ENCODE measurements at regions not wholly inside any gene's neighbourhood (a gene's known extent, or its start where the extent isn't known, plus 50 kb on each side); places are given as distances from the start of the nearest gene placed in this dataset.

DNA sequence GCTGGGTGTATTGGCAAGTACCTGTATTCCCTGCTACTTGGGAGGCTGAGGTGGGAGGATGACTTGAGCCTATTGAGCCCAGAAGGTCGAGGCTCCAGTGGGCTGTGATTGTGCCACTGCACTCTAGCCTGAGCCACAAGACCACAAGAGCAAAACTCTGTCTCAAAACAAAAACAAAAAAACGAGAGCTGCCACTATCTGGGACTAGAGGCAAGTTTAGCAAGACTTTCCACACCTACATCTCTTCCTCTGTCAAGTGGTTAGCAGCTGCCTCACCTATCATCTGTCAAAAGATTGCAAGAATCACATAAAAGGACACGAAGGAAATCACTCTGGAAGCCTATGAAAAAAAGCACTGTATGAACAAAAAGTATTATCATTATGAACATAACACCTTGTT, 55.2 kb upstream of the RIOK3 start:
- Histone ChIP-seq H3K4me1 (no peaks in the 10 kb centered on the region), H3K27ac (no peak overlapping the region), H3K27me3 (no peaks in the 10 kb centered on the region), H3K36me3 (no peaks in the 10 kb centered on the region), H3K9me3 (no peaks in the 10 kb centered on the region), H3K4me3 (no peak overlapping the region)
- no peak for DNase-seq
- intact Hi-C loops (cut with DNase I; ENCODE audit: low total_unique reads): no loop called here
- no peak for TF ChIP-seq POLR2A (IDR thresholded peaks at IDR 0.05)
- TF ChIP-seq, protein P1, sequence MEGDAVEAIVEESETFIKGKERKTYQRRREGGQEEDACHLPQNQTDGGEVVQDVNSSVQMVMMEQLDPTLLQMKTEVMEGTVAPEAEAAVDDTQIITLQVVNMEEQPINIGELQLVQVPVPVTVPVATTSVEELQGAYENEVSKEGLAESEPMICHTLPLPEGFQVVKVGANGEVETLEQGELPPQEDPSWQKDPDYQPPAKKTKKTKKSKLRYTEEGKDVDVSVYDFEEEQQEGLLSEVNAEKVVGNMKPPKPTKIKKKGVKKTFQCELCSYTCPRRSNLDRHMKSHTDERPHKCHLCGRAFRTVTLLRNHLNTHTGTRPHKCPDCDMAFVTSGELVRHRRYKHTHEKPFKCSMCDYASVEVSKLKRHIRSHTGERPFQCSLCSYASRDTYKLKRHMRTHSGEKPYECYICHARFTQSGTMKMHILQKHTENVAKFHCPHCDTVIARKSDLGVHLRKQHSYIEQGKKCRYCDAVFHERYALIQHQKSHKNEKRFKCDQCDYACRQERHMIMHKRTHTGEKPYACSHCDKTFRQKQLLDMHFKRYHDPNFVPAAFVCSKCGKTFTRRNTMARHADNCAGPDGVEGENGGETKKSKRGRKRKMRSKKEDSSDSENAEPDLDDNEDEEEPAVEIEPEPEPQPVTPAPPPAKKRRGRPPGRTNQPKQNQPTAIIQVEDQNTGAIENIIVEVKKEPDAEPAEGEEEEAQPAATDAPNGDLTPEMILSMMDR (IDR thresholded peaks at IDR 0.05): no peak

DNA sequence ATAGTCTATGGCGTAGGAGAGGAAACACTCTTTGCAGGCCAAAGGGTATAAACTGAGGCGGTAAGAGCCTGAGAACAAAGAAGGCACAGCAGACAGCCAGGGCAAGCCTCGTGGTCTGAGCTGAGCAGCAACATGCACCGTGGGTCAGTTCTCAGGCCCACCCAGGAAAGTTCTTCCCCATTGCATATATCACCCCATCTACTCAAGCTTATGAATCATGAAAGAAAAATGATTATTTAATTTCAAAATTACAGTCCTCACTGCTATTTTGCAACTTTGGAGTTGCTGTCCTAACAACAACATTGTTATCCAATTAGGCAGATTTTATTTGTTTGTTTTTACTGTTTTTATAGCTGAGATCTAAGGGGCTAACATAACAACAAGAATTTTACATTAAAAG, 54.7 kb upstream of the RIOK3 start:
- Histone ChIP-seq H3K4me3 (no peak overlapping the region), H3K27ac (no peak overlapping the region), H3K27me3 (no peaks in the 10 kb centered on the region), H3K9me3 (no peaks in the 10 kb centered on the region), H3K4me1 (no peaks in the 10 kb centered on the region), H3K36me3 (no peaks in the 10 kb centered on the region)
- no peak for TF ChIP-seq POLR2A (IDR thresholded peaks at IDR 0.05)
- TF ChIP-seq, protein P1 (IDR thresholded peaks at IDR 0.05): no peak
- DNase-seq: no peak
- intact Hi-C loops (cut with DNase I; ENCODE audit: low total_unique reads): no loop called here

DNA sequence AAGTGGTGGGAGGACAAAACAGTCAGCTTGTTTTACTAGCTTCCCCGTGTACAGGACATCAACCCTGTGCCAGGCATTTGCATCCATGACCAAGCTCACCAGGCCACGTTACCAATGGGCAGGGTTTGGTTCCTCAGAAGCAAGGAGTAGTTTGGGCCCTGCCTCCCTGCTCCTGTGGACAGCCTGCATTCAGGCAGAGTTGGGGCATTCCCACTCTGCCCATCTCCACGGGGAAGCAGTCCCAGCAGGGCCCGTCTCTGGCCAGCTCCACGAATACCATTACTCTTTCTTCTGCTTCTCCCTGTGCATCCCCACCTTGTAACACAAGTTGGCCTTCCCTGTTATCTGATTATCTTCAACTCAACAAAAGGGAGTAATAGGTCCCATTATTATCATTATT, 54.0 kb upstream of the RIOK3 start:
- Histone ChIP-seq H3K9me3 (no peaks in the 10 kb centered on the region), H3K27ac (no peak overlapping the region), H3K4me3 (no peak overlapping the region), H3K4me1 (no peaks in the 10 kb centered on the region), H3K36me3 (no peaks in the 10 kb centered on the region), H3K27me3 (no peaks in the 10 kb centered on the region)
- TF ChIP-seq POLR2A (IDR thresholded peaks at IDR 0.05): no peak
- TF ChIP-seq, protein P1 (IDR thresholded peaks at IDR 0.05): no peak
- intact Hi-C loops (cut with DNase I; ENCODE audit: low total_unique reads): no loop called here
- DNase-seq: no peak

DNA sequence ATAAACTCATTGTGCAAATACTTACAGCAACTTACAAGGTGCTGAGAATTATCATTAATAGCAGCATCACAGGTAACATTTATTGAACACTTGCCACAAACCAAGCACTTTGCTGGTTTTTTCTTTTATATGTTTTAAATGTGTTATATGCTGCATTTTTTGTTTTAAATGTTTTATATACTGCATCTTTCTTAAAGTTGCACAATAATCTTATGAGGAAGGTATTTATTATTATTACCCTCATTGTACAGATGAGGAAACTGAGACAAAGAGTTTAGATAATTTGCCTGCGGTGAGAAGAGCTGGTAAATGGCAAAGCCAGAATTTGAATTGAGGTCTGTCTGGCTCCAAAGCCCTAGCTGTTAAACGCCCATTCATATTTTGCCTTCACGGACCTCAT, 52.2 kb upstream of the RIOK3 start:
- TF ChIP-seq, protein P1 (IDR thresholded peaks at IDR 0.05): no peak
- no peak for TF ChIP-seq POLR2A (IDR thresholded peaks at IDR 0.05)
- intact Hi-C loops (cut with DNase I; ENCODE audit: low total_unique reads): no loop called here
- Histone ChIP-seq H3K4me3 (no peak overlapping the region), H3K27me3 (no peaks in the 10 kb centered on the region), H3K27ac (no peak overlapping the region), H3K36me3 (no peaks in the 10 kb centered on the region), H3K9me3 (no peaks in the 10 kb centered on the region), H3K4me1 (no peaks in the 10 kb centered on the region)
- DNase-seq: no peak

DNA sequence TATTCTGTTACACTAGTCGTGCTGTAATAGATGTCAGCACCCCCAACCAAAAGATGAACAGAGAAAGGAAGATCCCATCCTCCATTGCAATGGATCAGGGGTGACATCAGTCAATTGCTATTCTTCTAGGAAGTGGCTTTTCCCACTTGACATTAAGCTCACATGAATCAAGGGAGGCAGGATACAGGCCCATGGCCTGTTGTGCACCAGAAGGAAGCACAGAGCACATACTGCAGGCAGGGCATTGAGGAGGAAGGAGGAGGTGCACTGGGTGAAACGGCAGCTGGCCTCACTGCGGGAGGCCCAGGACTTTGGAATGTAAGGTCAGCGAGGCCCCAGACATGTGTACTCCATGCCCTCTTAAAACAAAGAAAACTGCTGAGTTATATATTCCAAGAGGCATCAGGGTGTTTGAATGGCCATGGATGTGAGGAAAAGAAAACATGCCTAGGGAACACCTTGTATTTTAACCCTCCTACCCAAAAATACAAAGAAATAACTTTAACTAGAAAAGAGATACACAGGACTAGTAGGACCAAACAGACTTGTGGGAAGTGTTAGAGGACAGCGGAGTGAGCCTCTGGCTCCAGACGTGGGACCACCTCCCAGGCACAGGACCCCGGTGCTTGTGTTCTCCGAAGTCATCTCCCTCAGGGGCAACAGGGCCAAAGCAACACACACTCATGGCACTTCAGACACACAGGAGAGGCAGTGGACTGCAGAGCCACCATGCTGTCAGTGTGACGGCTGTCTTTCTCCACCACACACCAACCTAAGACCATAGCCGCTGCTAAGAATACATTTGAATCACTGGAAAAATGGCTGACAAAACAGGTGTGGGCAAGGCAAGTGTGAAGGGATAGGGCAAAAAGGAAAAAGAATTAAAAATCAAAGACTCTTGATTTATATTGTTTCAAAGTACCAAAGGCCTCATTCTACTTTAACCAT, 51.4 kb upstream of the RIOK3 start:
- no peaks in the 10 kb centered on the region for H3K4me1 ChIP-seq
- TF ChIP-seq, protein P1 (IDR thresholded peaks at IDR 0.05): no peak
- no peak for TF ChIP-seq POLR2A (IDR thresholded peaks at IDR 0.05)
- H3K36me3 ChIP-seq: no peaks in the 10 kb centered on the region
- no peaks in the 10 kb centered on the region for H3K27me3 ChIP-seq
- no peak overlapping the region for H3K27ac ChIP-seq
- no peaks in the 10 kb centered on the region for H3K9me3 ChIP-seq
- peak in 1 of 2 donors; percentile 30 for DNase-seq
- no peak overlapping the region for H3K4me3 ChIP-seq
- intact Hi-C loops (cut with DNase I; ENCODE audit: low total_unique reads): no loop called here
